NCI-H1048 (cell line): ENCODE measurements at regions not wholly inside any gene's neighbourhood (a gene's known extent, or its start where the extent isn't known, plus 50 kb on each side); places are given as distances from the start of the nearest gene placed in this dataset.

Experiments used
- DNase-seq: peaks from one replicate; lab custom pipeline; 2025; lab: John Stamatoyannopoulos, UW

DNA sequence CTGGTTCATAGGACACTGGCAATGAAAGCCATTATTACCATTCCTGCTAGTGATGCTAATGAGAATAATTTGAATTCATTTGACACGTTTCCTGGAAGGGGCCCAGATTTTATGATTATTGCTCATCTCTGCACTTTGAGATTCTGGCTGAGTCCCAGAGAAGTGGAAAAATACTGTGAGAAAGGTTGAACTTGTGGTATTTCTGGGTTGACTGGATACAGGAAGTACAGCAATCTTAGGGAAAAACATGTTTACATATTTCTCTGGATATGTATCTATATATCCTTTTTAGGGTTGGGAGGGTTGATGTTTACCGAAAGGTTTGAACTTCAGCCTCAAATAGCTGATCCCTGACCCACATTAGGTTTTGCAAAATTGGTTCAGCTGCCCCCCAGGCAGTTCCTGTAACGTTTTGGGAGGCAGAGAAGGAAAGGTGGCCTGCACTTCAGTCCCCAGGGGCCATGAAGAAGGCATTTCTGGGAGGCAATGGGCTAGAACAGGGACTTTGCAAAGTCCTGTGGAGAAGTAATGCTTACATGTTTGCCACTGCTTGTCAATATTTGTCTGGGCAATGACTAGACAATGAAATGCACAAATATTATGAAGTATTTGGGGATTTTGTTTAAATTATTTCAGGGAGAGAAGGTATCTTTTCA is 253.7 kb upstream of the PITRM1 start:
- no peak for DNase-seq

DNA sequence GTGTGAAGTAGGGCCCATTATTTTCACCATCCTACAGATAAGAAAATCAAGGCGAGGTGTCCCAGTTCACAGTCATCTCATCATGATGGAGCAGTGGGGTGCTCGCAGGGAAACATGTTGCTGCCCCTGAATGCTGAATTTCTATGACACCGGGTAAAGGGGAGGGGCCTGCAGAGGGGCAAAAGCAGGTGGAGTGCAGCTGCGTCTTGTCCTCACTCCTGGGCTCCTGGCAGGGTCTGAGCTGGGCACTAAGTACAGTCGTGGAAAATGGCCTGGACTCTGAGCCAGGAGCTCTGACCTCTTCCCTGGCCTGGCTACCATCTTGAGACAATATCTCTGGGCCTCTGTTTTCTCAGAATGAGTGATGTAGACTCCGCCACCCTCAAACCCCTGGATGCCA is 253.1 kb upstream of the PITRM1 start:
- no peak for DNase-seq

- no peak for DNase-seq
Observed at GRCh38 chr10:3425261-3425660, 252.7 kb upstream of the PITRM1 start.

- DNase-seq, result no peak
Observed at GRCh38 chr10:3424111-3424851, 251.7 kb upstream of the PITRM1 start.

GRCh38 chr10:3423384-3423783 is 250.8 kb upstream of the PITRM1 start:
- DNase-seq, result no peak

DNA sequence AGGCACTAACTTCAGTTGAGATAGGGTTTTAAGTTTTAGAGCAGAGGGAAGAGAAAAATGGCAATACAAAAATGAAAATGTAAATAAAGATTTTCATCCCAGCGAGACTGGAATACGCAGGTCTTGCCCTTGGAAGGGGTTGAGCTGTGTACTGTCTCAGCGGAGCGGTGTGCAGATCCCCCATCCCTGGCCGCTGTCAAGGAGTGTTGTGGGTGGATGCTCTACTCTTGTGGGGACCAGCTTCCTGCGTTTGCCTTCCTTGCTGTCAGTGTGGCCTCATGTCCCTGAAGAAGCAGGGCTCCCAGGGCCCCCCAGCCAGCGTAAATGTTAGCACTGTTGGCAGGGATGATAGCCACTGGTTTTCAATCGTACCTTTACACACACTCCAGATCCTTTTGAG is 249.7 kb upstream of the PITRM1 start:
- DNase-seq, result no peak

DNA sequence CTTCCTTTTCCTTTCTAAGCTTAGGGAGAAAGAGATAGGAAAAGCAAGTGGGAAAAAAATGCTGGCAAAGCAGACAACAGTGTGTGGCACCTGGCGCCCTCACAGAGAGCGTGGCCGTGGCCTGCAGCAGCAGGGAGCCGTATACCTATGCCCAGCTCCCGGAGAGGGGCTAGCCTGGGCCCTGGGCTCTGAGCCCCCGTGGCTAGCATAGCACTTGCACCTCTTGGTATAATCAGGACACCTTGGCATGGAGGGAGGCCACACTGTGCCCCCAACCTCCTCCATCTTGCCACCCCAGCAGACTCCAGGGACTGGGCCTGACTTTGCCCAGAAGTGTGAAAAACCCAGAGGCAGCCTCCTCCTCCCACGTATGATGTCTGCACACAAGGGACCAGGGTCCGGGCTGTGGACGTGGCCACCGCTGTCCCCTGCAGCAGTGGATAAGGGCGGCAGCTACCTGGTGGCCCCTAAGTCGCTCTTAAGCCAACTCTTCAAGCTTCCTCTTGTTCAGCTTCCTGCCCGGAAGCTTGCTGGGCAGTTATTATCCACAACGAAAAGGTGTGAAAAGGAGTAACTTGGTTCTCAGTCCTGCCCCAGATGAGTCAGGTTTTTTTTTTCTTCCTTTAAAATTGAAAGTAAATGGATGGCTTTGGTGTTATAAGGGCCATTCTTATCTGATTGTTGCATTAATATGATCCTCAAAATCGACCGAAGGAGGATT is 249.1 kb upstream of the PITRM1 start:
- no peak for DNase-seq

DNA sequence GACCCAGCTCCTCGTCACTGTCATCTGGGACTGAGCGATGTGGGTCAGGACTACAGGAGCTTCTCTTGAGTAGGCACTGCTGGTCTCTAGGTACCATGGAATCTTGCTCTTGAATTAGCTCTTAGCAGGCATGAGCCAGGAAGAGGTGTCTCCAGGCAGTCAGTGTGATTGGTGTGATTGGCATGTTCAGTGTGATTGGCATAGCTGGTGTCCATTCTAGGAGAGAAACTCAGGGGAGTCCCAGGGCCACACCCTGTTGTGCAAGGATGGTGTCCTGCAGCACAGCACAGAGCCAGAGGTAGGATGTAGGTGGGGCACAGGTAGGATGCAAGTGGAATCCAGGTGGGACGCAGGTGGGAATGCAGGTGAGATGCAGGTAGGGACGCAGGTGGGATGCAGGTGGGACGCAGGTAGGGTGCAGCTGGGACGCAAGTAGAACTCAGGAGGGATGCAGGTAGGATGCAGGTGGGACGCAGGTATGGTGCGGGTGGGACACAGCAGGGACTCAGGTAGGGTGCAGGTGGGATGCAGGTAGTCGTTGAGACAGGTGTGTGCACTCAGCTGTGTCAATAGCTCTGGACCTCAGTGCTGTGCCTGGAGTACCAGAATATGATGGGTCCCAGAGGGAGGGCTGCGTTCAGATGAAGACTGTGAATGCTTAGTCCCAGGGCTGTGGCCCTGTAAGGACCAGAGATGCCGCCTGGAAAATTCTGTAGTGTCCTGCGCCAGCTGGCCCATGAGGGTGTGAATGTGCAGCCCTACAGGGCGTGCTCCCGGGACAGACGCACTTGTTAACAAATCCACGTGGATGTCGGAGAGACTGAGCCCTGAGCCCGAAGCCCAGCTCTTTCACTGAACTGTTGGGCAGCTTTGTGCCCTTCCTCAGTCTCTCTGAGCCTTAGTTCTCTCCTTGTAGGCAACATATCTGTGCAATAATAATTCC is 248.2 kb upstream of the PITRM1 start:
- no peak for DNase-seq

- DNase-seq, result no peak
Observed at GRCh38 chr10:3419719-3420495, 247.3 kb upstream of the PITRM1 start.

DNA sequence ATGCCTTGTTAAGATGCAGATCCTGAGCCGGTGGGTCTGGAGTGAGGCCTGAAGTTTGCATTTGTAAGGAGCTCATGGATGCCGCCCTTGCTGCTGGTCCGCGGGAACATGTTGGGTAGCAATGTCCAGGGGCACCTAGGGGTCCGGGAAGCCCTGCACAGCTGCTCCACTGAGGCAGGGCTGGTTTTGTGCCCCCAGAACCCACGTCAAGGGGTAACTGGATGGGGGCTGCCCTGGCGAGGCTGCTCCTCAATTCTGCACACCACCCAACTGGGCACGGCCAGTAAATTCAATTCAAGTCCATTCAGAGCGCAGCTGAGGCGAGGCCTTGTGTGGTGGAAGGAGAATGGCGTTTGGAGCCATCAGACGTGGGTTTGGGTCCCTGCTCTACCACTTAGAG is 246.3 kb upstream of the PITRM1 start:
- no peak for DNase-seq

GRCh38 chr10:3418041-3418754 is 245.6 kb upstream of the PITRM1 start:
- no peak for DNase-seq

DNA sequence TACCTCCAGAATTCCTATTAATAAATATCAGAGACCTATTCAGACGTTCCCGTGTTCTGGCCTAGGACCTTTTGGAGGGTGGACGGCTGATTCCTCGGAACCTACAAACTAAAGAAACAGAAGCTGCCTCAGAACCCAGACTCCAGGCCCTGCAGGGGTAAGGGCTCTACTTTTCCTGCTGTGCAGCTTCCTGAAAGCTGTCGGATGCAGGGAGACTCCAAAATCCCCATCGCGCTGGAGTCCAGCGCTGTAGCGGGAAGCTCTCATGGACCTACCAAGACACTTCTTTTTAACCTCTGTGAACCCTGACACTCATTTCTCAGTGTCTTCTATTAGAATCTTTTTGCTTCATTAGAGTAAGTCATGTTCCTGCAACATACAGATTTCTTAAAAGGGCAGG is 244.5 kb upstream of the PITRM1 start:
- DNase-seq, result no peak

DNA sequence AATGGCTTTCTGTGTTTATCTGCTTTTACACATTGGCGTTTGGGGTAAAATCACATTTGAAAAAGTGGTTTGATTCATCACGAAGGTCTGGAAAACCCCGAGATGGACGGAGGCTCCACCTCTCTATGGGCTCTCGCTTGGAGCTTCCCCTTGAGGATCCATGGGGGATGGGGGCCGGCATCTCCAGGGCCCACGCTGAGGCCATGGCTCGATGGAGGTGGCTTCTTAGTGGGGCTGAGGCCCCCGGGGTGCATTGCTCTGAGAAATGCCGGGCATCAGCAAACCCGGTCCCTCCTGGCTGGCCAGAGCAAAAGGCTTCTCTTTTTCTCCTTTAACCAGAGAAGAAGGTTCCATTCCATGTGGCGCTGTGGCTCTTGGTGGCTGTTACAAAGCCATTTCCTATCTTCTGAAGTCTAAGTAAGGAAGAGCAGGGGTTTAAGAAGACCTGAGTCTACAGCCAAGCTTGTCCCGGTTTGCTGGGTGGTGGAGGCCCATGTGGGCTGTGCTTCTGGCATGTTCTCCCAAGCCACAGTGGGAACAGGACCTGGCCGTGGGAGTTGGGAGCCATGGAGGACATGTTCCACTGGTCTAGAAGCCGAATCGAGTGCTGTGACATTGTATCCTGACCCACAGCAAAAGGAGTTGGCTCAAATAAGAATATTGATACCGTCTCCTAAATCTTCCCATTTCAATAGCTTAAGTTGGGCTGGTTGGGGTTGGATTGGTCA is 243.5 kb upstream of the PITRM1 start:
- no peak for DNase-seq

DNA sequence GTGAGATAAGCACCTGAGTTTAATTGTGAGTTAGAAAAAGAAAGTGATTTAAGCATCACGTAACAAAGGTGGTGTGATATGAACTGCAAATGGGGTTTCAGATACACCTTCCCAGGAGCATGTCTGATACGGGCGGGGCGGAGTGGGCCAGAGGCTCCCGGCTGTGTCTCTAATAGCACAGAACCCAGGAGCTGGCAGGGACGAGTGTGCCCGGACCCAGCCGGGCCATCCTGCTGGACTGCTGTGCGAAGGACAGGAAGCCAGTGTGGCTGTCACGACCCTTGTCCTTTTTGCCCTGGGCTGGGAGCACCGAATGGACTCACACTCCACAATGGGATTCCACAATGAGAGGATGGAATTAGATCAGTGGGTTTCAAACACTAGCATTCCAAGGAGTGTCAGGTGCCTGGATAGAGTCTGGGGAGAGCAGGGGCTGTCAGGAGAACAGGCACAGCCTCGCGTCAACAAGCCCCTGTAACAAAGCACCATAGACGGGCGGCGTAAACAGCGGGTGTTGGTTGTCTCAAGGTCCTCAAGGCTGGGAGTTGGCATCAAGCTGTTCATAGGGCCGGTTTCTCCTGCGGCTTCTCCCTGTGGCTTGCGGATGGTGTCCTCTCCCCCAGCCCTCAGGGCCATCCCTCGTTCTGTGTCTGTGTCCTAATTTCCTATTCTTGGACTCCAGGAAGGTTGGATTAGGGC is 242.6 kb upstream of the PITRM1 start:
- DNase-seq, result no peak

GRCh38 chr10:3414667-3415023 is 242.1 kb upstream of the PITRM1 start:
- no peak for DNase-seq

DNA sequence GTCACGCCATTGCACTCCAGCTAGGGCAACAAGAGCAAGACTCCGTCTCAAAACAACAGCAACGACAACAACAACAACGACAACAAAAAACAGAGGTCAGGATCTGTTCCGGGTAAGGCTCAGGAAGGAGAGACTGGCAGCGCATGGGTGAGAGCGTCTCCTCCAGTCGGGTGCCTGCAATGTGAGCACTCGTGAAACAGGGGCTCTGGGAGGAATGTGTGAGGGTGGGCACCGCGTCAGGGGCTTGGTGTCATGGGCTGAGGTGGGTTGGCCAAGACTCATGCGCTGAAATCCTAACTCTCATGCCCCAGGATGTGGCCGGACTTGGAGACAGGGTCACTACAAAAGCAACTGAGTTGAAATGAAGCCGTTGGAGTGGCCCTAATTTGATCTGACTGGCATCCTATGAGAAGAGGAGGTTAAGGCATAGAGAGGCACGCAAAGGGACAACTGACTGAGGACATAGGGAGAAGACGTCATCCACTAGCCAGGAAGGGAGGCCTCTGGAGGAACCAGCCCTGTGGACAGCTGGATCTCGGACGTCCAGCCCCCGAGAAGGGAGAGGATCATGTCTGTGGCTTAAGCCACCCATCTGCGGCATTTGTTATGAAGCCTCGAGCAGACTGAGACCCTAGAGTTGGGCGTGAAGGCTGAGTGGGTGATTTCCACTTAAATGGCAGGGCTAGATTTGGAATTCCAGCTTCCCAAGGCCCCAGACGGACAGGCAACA is 241.5 kb upstream of the PITRM1 start:
- no peak for DNase-seq

- DNase-seq, result no peak
Observed at GRCh38 chr10:3412646-3413045, 240.1 kb upstream of the PITRM1 start.

DNA sequence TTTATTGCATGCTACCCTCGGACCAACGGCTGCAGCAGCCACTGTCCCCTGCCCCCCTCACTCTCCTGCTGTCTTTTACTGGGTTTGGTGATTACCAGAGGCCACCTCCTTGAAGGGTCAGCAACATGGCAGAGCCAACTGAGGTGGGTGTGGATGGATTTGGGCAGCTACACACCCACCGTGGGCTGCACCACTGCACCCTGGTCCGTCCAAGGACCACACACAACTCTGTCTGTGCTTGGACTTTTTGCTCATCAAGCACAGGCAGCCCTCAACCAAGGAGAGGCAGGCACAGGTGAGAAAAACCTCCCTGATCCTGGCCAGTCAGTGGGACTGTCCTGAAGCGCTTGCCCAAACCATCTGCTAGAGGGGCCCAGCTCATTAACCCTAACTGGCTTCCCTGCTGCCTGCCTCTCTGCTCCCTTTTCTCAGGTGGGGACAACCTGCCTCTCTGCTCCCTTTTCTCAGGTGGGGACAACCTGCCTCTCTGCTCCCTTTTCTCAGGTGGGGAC is 239.5 kb upstream of the PITRM1 start:
- DNase-seq, result no peak

GRCh38 chr10:3411044-3411443 is 238.5 kb upstream of the PITRM1 start:
- DNase-seq, result no peak
